Cardiac muscle cell (in vitro differentiated cells and primary cell): ENCODE measurements at regions not wholly inside any gene's neighbourhood (a gene's known extent, or its start where the extent isn't known, plus 50 kb on each side); places are given as distances from the start of the nearest gene placed in this dataset.
"Not testable (repeated sequence)": the region's sequence is repeated elsewhere in the genome, so short reads cannot be mapped to it uniquely, and the experiment has no call there.

Experiments
- DNase-seq, 2 donors: peaks; one replicate each; pipeline versions ENCODE4 v3.0.0 to v3.0.0-alpha.2; 2010 to 2017; ENCODE audit warnings: low read depth in 1 of 2, low spot score in 1 of 2
- H3K27ac ChIP-seq: fragments of 200-600 bp; sonication (generic); 2 replicates; pipeline ENCODE4 v1.5.1; 2016
- H3K27me3 ChIP-seq: fragments of 200-600 bp; sonication (generic); 2 replicates; pipeline ENCODE4 v1.6.0; 2016; ENCODE audit warnings: control low read depth
- H3K36me3 ChIP-seq: fragments of 200-600 bp; sonication (generic); 2 replicates; pipeline ENCODE4 v1.5.1; 2016; ENCODE audit warnings: control low read depth
- H3K4me1 ChIP-seq: fragments of 200-600 bp; sonication (generic); 2 replicates; pipeline ENCODE4 v1.8.1; 2017; ENCODE audit warnings: low read depth, mild to moderate bottlenecking, mixed run types
- H3K4me3 ChIP-seq: fragments of 200-600 bp; sonication (generic); 2 replicates; pipeline ENCODE4 v1.5.1; 2016; ENCODE audit warnings: mild to moderate bottlenecking
- H3K9me3 ChIP-seq: fragments of 200-600 bp; sonication (generic); 2 replicates; pipeline ENCODE4 v1.5.1; 2017; ENCODE audit warnings: low read depth, mild to moderate bottlenecking, control low read depth
- CTCF ChIP-seq: IDR thresholded peaks from 2 replicates; pipeline ENCODE4 v1.5.1; 2012; ENCODE audit warnings: low read depth, mild to moderate bottlenecking, low read length

- not testable (repeated sequence) for H3K4me3 ChIP-seq, H3K27ac ChIP-seq, H3K4me1 ChIP-seq, H3K27me3 ChIP-seq, DNase-seq, H3K36me3 ChIP-seq
- peaks cover 33% of the 10 kb centered on the region for H3K9me3 ChIP-seq
Observed at GRCh38 chr4:49510238-49510637, 524.2 kb downstream of the CWH43 start.

- H3K36me3 ChIP-seq, H3K4me3 ChIP-seq, H3K27me3 ChIP-seq, H3K27ac ChIP-seq, H3K4me1 ChIP-seq, DNase-seq: not testable (repeated sequence)
- peaks cover 33% of the 10 kb centered on the region for H3K9me3 ChIP-seq
Observed at GRCh38 chr4:49511353-49511752, 525.3 kb downstream of the CWH43 start.

- H3K4me3 ChIP-seq, H3K27ac ChIP-seq, H3K36me3 ChIP-seq, H3K27me3 ChIP-seq, H3K4me1 ChIP-seq, DNase-seq: not testable (repeated sequence)
- H3K9me3 ChIP-seq: peaks cover 33% of the 10 kb centered on the region
Observed at GRCh38 chr4:49511881-49512491, 525.9 kb downstream of the CWH43 start.

GRCh38 chr4:49512641-49513545, 526.8 kb downstream of the CWH43 start:
- H3K36me3 ChIP-seq, H3K27me3 ChIP-seq, H3K4me3 ChIP-seq, H3K4me1 ChIP-seq, H3K27ac ChIP-seq: not testable (repeated sequence)
- DNase-seq: peak in 1 of 2 donors; percentile 0
- peaks cover 33% of the 10 kb centered on the region for H3K9me3 ChIP-seq

GRCh38 chr4:49513546-49514115, 527.6 kb downstream of the CWH43 start:
- H3K4me1 ChIP-seq, H3K27me3 ChIP-seq, H3K4me3 ChIP-seq, H3K36me3 ChIP-seq, H3K27ac ChIP-seq, DNase-seq: not testable (repeated sequence)
- peaks cover 33% of the 10 kb centered on the region for H3K9me3 ChIP-seq

- H3K4me3 ChIP-seq, H3K27me3 ChIP-seq, H3K27ac ChIP-seq, H3K4me1 ChIP-seq, H3K36me3 ChIP-seq: not testable (repeated sequence)
- H3K9me3 ChIP-seq: peaks cover 33% of the 10 kb centered on the region
- DNase-seq: peak in 1 of 2 donors; percentile 0
Observed at GRCh38 chr4:49514171-49514699, 528.2 kb downstream of the CWH43 start.

- H3K27ac ChIP-seq, H3K4me3 ChIP-seq, H3K36me3 ChIP-seq, H3K4me1 ChIP-seq, H3K27me3 ChIP-seq, DNase-seq: not testable (repeated sequence)
- peaks cover 33% of the 10 kb centered on the region for H3K9me3 ChIP-seq
Observed at GRCh38 chr4:49514841-49515240, 528.8 kb downstream of the CWH43 start.

GRCh38 chr4:49515241-49515640, 529.2 kb downstream of the CWH43 start:
- H3K36me3 ChIP-seq, H3K4me3 ChIP-seq, H3K4me1 ChIP-seq, DNase-seq, H3K27me3 ChIP-seq, H3K27ac ChIP-seq: not testable (repeated sequence)
- H3K9me3 ChIP-seq: peaks cover 33% of the 10 kb centered on the region

GRCh38 chr4:49516096-49516495, 530.0 kb downstream of the CWH43 start:
- not testable (repeated sequence) for H3K27me3 ChIP-seq, H3K4me1 ChIP-seq, H3K27ac ChIP-seq, DNase-seq, H3K4me3 ChIP-seq, H3K36me3 ChIP-seq
- H3K9me3 ChIP-seq: peaks cover 29% of the 10 kb centered on the region

- DNase-seq: no peak
- H3K27me3 ChIP-seq: no peaks in the 10 kb centered on the region
- H3K9me3 ChIP-seq: peaks cover 23% of the 10 kb centered on the region
- no peak overlapping the region for H3K27ac ChIP-seq
- H3K4me3 ChIP-seq: no peak overlapping the region
- H3K36me3 ChIP-seq: no peaks in the 10 kb centered on the region
- H3K4me1 ChIP-seq: no peaks in the 10 kb centered on the region
- no peak for TF ChIP-seq CTCF
Observed at GRCh38 chr4:49516796-49517195, 530.7 kb downstream of the CWH43 start.

GRCh38 chr4:49517485-49518205, 531.6 kb downstream of the CWH43 start:
- not testable (repeated sequence) for H3K27ac ChIP-seq, H3K36me3 ChIP-seq, H3K4me3 ChIP-seq, DNase-seq, H3K4me1 ChIP-seq, H3K27me3 ChIP-seq
- peaks cover 14% of the 10 kb centered on the region for H3K9me3 ChIP-seq
